ENCODE measurements at regions not wholly inside any gene's neighbourhood (a gene's known extent, or its start where the extent isn't known, plus 50 kb on each side); places are given as distances from the start of the nearest gene placed in this dataset.
"Not testable (repeated sequence)": the region's sequence is repeated elsewhere in the genome, so short reads cannot be mapped to it uniquely, and the experiment has no call there.

GRCh38 chr1:105004515-105004914 lies 1254.8 kb downstream of the AMY1C start:
- no peak for FAIRE-seq

- FAIRE-seq = no peak
These were observed 1256.0 kb downstream of the AMY1C start for GRCh38 chr1:105005594-105006195.

- FAIRE-seq = no peak
These were observed 1267.9 kb downstream of the AMY1C start for GRCh38 chr1:105017587-105017986.

- no peak for FAIRE-seq
These were observed 1274.0 kb downstream of the AMY1C start for GRCh38 chr1:105023719-105024118.

- FAIRE-seq = no peak
These were observed 1278.3 kb downstream of the AMY1C start for GRCh38 chr1:105027838-105028471.

GRCh38 chr1:105072446-105072845 lies 1322.7 kb downstream of the AMY1C start:
- FAIRE-seq = no peak

- FAIRE-seq = no peak
These were observed 1323.2 kb downstream of the AMY1C start for GRCh38 chr1:105072850-105073249.

GRCh38 chr1:105073660-105074059 lies 1324.0 kb downstream of the AMY1C start:
- no peak for FAIRE-seq

GRCh38 chr1:105083611-105084010 lies 1333.9 kb downstream of the AMY1C start:
- no peak for FAIRE-seq

GRCh38 chr1:105087506-105087905 lies 1337.8 kb downstream of the AMY1C start:
- no peak for FAIRE-seq

GRCh38 chr1:105088166-105088565 lies 1338.5 kb downstream of the AMY1C start:
- no peak for FAIRE-seq

GRCh38 chr1:105093893-105094292 lies 1344.2 kb downstream of the AMY1C start:
- FAIRE-seq = not testable (repeated sequence)

- no peak for FAIRE-seq
These were observed 1350.4 kb downstream of the AMY1C start for GRCh38 chr1:105100102-105100501.

- no peak for FAIRE-seq
These were observed 1351.6 kb downstream of the AMY1C start for GRCh38 chr1:105101261-105101660.

GRCh38 chr1:105102371-105102770 lies 1352.7 kb downstream of the AMY1C start:
- FAIRE-seq = no peak

- FAIRE-seq = no peak
These were observed 1372.3 kb downstream of the AMY1C start for GRCh38 chr1:105122041-105122440.

GRCh38 chr1:105137543-105138457 lies 1388.1 kb downstream of the AMY1C start:
- no peak for FAIRE-seq

GRCh38 chr1:105138458-105138893 lies 1388.8 kb downstream of the AMY1C start:
- no peak for FAIRE-seq

- no peak for FAIRE-seq
These were observed 1423.1 kb downstream of the AMY1C start for GRCh38 chr1:105172788-105173187.

- no peak for FAIRE-seq
These were observed 1431.1 kb downstream of the AMY1C start for GRCh38 chr1:105180789-105181188.

GRCh38 chr1:105204836-105205371 lies 1455.2 kb downstream of the AMY1C start:
- FAIRE-seq = no peak

GRCh38 chr1:105208581-105208980 lies 1458.9 kb downstream of the AMY1C start:
- FAIRE-seq = no peak

GRCh38 chr1:105210747-105211146 lies 1461.0 kb downstream of the AMY1C start:
- FAIRE-seq = no peak
